ENCODE measurements at regions not wholly inside any gene's neighbourhood (a gene's known extent, or its start where the extent isn't known, plus 50 kb on each side); places are given as distances from the start of the nearest gene placed in this dataset.

DNA sequence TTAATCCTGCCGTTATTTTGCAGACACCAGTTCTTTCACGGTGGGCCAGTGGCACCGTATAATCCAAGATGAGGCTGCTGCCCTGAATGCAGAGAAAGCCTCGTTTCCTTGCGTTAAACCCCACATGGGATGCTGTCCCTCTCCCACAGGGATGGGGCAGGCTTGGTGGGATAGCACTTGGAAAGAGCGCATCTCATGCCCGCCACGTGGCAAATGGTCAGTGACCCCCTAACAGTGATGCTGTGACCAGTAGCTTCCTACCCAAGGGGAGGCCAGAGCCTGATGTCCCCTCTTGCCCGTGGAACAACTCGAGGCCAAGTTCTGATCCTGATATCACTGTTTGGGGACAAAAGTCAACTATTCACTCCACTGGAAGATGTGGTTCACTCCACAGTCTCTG lies 73.3 kb downstream of the RHOB start:
- peaks cover 9% of the 10 kb centered on the region for H3K27me3 Mint-ChIP-seq (ENCODE audit: low read depth)
- peak overlapping the region in 1 of 3 experiments; percentile 34 for H3K27ac Mint-ChIP-seq
- peaks cover 2% of the 10 kb centered on the region for H3K9me3 Mint-ChIP-seq
- peaks cover 39% of the 10 kb centered on the region for H3K4me1 Mint-ChIP-seq
- no peaks in the 10 kb centered on the region for H3K36me3 Mint-ChIP-seq (ENCODE audit: low read depth)
- TF ChIP-seq, protein P1, sequence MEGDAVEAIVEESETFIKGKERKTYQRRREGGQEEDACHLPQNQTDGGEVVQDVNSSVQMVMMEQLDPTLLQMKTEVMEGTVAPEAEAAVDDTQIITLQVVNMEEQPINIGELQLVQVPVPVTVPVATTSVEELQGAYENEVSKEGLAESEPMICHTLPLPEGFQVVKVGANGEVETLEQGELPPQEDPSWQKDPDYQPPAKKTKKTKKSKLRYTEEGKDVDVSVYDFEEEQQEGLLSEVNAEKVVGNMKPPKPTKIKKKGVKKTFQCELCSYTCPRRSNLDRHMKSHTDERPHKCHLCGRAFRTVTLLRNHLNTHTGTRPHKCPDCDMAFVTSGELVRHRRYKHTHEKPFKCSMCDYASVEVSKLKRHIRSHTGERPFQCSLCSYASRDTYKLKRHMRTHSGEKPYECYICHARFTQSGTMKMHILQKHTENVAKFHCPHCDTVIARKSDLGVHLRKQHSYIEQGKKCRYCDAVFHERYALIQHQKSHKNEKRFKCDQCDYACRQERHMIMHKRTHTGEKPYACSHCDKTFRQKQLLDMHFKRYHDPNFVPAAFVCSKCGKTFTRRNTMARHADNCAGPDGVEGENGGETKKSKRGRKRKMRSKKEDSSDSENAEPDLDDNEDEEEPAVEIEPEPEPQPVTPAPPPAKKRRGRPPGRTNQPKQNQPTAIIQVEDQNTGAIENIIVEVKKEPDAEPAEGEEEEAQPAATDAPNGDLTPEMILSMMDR (IDR thresholded peaks at IDR 0.05; ENCODE audit: unreplicated experiment in 3 of 3) = no peak
- H3K4me3 Mint-ChIP-seq = no peak overlapping the region

GRCh38 chr2:20521193-20521592 lies 74.3 kb downstream of the RHOB start:
- peak overlapping the region in 1 of 3 experiments; percentile 7 for H3K27ac Mint-ChIP-seq
- peaks cover 46% of the 10 kb centered on the region for H3K4me1 Mint-ChIP-seq
- H3K36me3 Mint-ChIP-seq (ENCODE audit: low read depth) = no peaks in the 10 kb centered on the region
- H3K4me3 Mint-ChIP-seq = no peak overlapping the region
- peaks cover 2% of the 10 kb centered on the region for H3K9me3 Mint-ChIP-seq
- TF ChIP-seq, protein P1 (IDR thresholded peaks at IDR 0.05; ENCODE audit: unreplicated experiment in 3 of 3) = no peak
- peaks cover 8% of the 10 kb centered on the region for H3K27me3 Mint-ChIP-seq (ENCODE audit: low read depth)

DNA sequence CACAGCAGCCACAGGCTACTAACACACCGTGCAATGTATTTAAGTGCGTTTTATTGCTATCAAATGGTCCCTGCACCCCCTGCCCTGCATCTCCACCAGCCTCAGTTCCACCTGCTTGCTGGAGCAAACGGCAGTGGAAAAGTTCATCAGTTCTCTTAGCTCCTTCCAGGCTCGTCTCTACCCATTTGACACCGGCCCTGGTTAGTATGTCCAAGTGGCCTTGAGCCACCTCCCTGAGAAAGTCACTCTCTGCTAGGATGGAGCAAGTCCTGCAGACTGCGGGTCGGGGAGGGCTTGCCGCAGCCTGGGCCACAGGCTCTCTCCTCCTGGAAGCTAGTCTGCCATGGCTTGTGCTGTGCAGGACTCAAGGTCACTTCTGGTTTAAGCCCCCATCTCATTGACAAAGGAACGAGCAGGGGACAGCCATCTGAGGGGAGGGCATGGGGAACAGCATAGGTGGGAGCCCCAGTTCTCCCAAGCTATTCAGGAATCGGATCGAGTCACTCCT lies 74.9 kb downstream of the RHOB start:
- Mint-ChIP-seq H3K4me1 (peaks cover 45% of the 10 kb centered on the region), H3K36me3 (ENCODE audit: low read depth) (no peaks in the 10 kb centered on the region), H3K27ac (no peak overlapping the region), H3K9me3 (peaks cover 2% of the 10 kb centered on the region), H3K4me3 (no peak overlapping the region), H3K27me3 (ENCODE audit: low read depth) (peaks cover 8% of the 10 kb centered on the region)
- TF ChIP-seq, protein P1 (IDR thresholded peaks at IDR 0.05; ENCODE audit: unreplicated experiment in 3 of 3) = no peak

DNA sequence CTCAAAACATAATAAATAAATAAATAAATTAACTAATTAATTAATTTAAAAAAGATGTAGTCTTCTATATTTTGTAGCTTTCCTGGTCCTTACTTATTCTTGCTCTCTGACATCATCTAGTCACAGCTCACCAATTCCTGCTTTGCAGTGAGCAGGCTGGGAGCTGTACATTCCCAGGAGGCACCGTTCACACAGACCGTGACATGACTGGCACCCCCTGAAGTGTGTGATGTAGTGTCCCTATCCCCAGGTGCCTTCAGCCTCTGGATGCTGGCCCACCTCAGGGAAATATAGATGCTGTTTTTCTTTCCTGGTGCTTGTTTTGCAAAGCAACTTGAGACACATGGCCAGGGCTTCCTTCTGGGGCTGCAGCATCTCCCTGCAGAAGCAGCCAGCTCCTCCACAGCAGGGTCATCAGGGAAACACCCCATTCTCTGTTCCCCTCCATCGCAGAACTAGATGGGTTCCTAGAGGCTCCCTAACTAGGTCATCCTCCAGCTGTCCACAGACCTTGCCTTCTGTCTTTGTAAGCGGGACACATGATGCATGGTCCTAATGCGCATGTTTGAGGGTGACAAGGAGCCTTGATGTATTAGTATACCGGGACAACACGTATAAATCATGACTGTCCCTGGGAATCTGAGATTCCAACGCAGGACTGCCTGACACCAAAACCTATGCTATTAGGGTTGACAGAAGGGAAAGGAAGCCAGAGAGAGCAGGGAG lies 76.4 kb downstream of the RHOB start:
- Mint-ChIP-seq H3K27ac (peak overlapping the region in 2 of 3 experiments; percentile 70 to 87), H3K9me3 (no peaks in the 10 kb centered on the region), H3K4me3 (no peak overlapping the region), H3K27me3 (ENCODE audit: low read depth) (peaks cover 8% of the 10 kb centered on the region), H3K36me3 (ENCODE audit: low read depth) (no peaks in the 10 kb centered on the region), H3K4me1 (peaks cover 53% of the 10 kb centered on the region)
- TF ChIP-seq, protein P1 (IDR thresholded peaks at IDR 0.05; ENCODE audit: unreplicated experiment in 3 of 3) = no peak

- TF ChIP-seq, protein P1 (IDR thresholded peaks at IDR 0.05; ENCODE audit: unreplicated experiment in 3 of 3) = no peak
- no peak overlapping the region for H3K4me3 Mint-ChIP-seq
- peak overlapping the region; percentile 73 to 79 (median 76) for H3K27ac Mint-ChIP-seq
- H3K27me3 Mint-ChIP-seq (ENCODE audit: low read depth) = peaks cover 11% of the 10 kb centered on the region
- peaks cover 54% of the 10 kb centered on the region for H3K4me1 Mint-ChIP-seq
- no peaks in the 10 kb centered on the region for H3K9me3 Mint-ChIP-seq
- H3K36me3 Mint-ChIP-seq (ENCODE audit: low read depth) = no peaks in the 10 kb centered on the region
Measured at GRCh38 chr2:20523799-20524187, 76.9 kb downstream of the RHOB start.

Measured in nephron (organoid).